Aorta (tissue), 5 donors: ENCODE measurements at regions not wholly inside any gene's neighbourhood (a gene's known extent, or its start where the extent isn't known, plus 50 kb on each side); places are given as distances from the start of the nearest gene placed in this dataset.

ENCODE experiments used
- ATAC-seq: fragments of 200-7000 bp; cut with Tn5 transposase; one replicate; pipeline ENCODE4 v1.9.1; 2022; ENCODE audit warnings: moderate library complexity; ENCODE audit not compliant: low FRiP score
- DNase-seq, 2 donors: peaks; one replicate each; pipeline ENCODE4 v3.0.0-alpha.2; 2020
- H3K27ac ChIP-seq, 2 donors: one replicate each; pipeline ENCODE4 v1.5.1; 2013; ENCODE audit warnings: low read length in 2 of 2, mild to moderate bottlenecking in 2 of 2, moderate library complexity in 2 of 2, control low read depth in 1 of 2, inconsistent platforms in 1 of 2, low read depth in 1 of 2
- H3K27me3 ChIP-seq, 2 donors: one replicate each; pipeline ENCODE4 v1.6.1; 2013; ENCODE audit warnings: control low read depth in 1 of 2, low read length in 1 of 2, mild to moderate bottlenecking in 1 of 2, moderate library complexity in 1 of 2; ENCODE audit not compliant: insufficient read depth in 2 of 2, control insufficient read depth in 1 of 2
- H3K36me3 ChIP-seq, 2 donors: one replicate each; pipeline ENCODE4 v1.6.1; 2013; ENCODE audit warnings: control low read depth in 1 of 2, low read length in 1 of 2, mild to moderate bottlenecking in 1 of 2; ENCODE audit not compliant: insufficient read depth in 2 of 2, control insufficient read depth in 1 of 2
- H3K4me1 ChIP-seq, 2 donors: one replicate each; pipeline ENCODE4 v1.6.1; 2013; ENCODE audit warnings: low read length in 2 of 2, control low read depth in 1 of 2, mild to moderate bottlenecking in 1 of 2, moderate library complexity in 1 of 2; ENCODE audit not compliant: insufficient read depth in 2 of 2, control insufficient read depth in 1 of 2
- H3K4me3 ChIP-seq, 2 donors: one replicate each; pipeline ENCODE4 v1.5.1; 2013; ENCODE audit warnings: low read length in 2 of 2, control low read depth in 1 of 2, mild to moderate bottlenecking in 1 of 2
- H3K9me3 ChIP-seq: one replicate; pipeline ENCODE4 v1.6.1; 2013; ENCODE audit warnings: mild to moderate bottlenecking, low read length; ENCODE audit not compliant: control insufficient read depth
- WGBS, 2 donors: extraction: QIAGEN DNeasy Blood & Tissue Kit; methylation state at CpG; one replicate each; pipeline ENCODE4 v1.1.7; 2013; 5-methylcytosine and 5-hydroxymethylcytosine counted together
- intact Hi-C, 2 donors: fragments of 100-400 bp; cut with DNase I; formaldehyde crosslinking; loops; one replicate each; pipeline versions ENCODE4 v1.14.2 to v1.15.0; 2022
- donor health status: healthy with polysubstance abuse.
- donor health status: Bipolar disorder and iron deficiency.
- donor health status: DM: no; HTN: no; CAD: no.
- donor health status: DM: no; HTN: no; CAD: no.
- donor health status: DM: yes; HTN: yes; CAD: no.

DNA sequence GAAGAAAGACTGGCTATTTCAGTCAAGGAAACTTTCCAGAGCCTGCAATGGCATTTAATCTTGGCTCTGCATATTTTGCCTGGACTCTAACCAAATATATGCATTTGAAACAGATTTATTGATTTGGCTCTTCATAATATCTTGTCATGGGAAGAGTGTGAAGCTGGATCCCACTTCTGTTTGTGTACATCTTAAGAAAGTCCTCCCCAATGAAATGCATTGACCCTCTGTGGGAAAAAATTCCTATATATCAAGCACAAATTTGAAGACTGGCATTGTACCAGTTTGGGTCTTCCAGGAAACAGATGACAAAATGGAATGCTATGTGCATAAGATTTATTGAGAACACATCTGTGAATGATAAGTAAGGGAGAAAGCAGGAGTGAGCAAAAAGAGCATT is 897.3 kb upstream of the TENM3 start:
- DNase-seq (no peak), ATAC-seq (no peak)
- Histone ChIP-seq H3K4me3 (no peak overlapping the region), H3K27ac (no peak overlapping the region), H3K9me3 (no peaks in the 10 kb centered on the region), H3K4me1 (no peaks in the 10 kb centered on the region), H3K27me3 (no peaks in the 10 kb centered on the region), H3K36me3 (no peaks in the 10 kb centered on the region)
- intact Hi-C loops: no loop called here

DNA sequence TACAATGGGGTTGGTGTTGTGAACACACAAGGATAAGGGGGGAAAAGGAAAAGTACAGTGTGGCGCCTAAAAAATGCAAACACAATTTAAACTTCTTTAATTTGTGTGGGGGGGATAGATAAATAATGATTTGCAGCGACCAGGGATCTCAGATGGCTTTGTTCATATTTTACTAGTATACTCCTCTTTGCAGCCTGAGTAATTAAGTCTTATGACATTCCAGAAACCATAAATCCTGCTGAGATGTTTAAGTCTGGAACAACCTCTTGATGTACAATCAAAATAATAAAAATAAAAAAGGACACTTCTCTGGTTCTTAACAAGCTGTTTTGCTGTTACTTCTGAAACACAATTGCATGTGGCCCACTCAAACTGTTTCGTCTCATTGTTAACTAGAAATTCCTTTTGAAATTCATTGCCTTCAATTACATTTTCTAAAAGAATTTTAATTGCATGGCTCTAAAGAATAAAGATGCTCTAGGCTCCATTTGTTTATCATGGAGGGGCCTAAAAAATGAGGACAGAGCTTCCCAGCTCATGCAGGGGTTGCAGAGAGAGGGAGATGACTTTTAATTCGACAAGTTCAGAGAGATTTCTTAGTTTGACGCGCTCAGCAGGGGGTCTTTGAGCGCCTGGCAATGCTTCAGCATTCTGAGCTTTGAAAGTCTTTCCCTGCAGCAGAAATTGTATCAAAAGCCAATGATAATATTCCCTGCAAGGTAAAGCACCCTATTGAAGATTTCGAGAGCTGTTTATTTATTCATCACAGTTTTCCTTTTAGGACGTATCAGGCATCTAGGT is 892.4 kb upstream of the TENM3 start:
- no peak overlapping the region for H3K27ac ChIP-seq
- intact Hi-C loops: no loop called here
- no peak overlapping the region for H3K4me3 ChIP-seq
- no peaks in the 10 kb centered on the region for H3K9me3 ChIP-seq
- ATAC-seq (no peak), DNase-seq (no peak)
- H3K27me3 ChIP-seq: no peaks in the 10 kb centered on the region
- no peaks in the 10 kb centered on the region for H3K36me3 ChIP-seq
- WGBS, 2 donors: 32 to 47% methylated on average over 9 of the region's 9 CpGs
- no peaks in the 10 kb centered on the region for H3K4me1 ChIP-seq

DNA sequence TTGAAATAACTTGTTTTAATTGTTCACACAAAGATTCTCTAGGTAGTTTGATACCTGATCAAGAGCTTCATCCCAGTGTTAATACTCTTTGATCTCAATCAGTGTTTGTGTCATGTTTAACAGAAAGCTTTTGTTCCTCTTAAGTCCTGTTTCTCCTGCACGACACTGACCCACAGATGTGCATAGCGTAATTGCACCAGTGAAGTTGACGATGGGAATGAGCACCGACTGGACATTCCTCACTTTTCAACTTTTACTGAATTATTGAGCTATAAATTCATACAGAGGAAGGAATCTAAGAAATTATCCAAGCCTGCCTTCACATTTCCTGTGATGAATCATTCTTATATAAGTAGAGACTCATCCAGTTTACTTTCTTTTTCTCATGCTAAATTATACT is 878.7 kb upstream of the TENM3 start:
- Histone ChIP-seq H3K27ac (no peak overlapping the region), H3K27me3 (no peaks in the 10 kb centered on the region), H3K9me3 (peaks cover 2% of the 10 kb centered on the region), H3K4me3 (no peak overlapping the region), H3K4me1 (no peaks in the 10 kb centered on the region), H3K36me3 (no peaks in the 10 kb centered on the region)
- ATAC-seq (no peak), DNase-seq (no peak)
- 20 to 47% methylated on average over 4 of the region's 4 CpGs for WGBS, 2 donors
- intact Hi-C loops: no loop called here

DNA sequence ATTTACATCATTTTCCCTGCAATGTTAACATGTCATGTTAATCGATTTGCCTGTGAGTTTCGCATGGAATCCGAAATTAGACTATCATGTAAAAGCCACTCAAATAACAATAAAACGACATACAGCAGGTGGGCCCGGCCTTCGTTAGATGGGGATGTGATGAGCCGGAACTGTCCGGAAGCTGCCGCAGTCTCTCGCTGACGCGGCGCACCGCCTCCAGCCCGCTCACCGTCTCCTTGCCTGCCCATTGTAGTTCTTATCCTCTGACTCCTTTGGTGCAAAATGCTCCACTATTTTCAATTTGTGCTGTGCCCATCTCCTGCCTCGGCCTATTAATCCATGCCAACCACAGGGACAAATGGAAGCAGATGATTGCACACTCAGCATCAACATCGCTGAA is 877.5 kb upstream of the TENM3 start:
- H3K27me3 ChIP-seq: no peaks in the 10 kb centered on the region
- DNase-seq: no peak
- peaks cover 2% of the 10 kb centered on the region for H3K9me3 ChIP-seq
- ATAC-seq: no peak
- WGBS, 2 donors: 96 to 97% methylated on average over 18 of the region's 18 CpGs
- no peaks in the 10 kb centered on the region for H3K4me1 ChIP-seq
- H3K36me3 ChIP-seq: no peaks in the 10 kb centered on the region
- intact Hi-C loops: no loop called here
- H3K4me3 ChIP-seq: no peak overlapping the region
- H3K27ac ChIP-seq: no peak overlapping the region

DNA sequence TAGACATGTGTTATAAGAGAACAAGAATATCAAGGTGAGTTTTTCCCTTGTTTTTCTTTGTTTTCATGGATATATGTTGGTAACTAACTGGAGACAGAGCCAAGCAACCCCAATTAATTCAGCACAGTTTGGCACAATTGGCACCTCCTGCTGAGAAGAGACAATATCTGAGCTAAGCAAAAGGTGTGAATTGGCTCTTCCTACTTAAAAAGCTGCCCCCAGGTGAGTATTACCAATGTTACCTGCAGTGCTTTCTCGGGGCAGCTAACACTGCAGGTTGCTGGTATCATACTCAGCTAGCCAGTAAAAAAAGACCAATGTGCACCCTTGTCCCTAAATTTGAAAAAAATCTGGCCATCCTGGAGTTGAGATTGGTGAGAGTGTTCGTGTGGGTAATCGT is 871.2 kb upstream of the TENM3 start:
- intact Hi-C loops: no loop called here
- Histone ChIP-seq H3K4me1 (no peaks in the 10 kb centered on the region), H3K27ac (no peak overlapping the region), H3K9me3 (no peaks in the 10 kb centered on the region), H3K4me3 (no peak overlapping the region), H3K27me3 (no peaks in the 10 kb centered on the region), H3K36me3 (no peaks in the 10 kb centered on the region)
- ATAC-seq (no peak), DNase-seq (no peak)
- 63 to 75% methylated on average over 3 of the region's 3 CpGs for WGBS, 2 donors

DNA sequence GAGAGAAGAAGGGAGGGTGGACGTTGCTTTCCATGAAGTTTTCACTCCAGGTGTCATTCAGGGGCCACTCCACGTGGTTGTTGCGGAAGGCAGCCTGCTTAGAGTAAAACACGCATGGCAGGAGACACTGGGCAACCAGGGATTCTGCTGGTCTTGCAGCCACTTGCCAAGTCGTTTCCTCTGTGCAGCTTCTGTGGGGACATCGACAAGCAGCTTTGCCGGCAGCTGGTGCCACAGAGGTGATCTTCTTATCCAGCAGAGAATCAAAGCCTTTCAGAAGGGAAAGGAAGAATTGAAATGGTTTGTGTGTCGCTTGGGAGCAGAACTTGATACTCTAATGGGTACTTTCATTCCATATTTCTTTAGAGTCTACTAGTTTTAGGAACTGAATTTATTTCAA is 867.1 kb upstream of the TENM3 start:
- 66 to 73% methylated on average over 8 of the region's 8 CpGs for WGBS, 2 donors
- ATAC-seq: no peak
- no peaks in the 10 kb centered on the region for H3K27me3 ChIP-seq

DNA sequence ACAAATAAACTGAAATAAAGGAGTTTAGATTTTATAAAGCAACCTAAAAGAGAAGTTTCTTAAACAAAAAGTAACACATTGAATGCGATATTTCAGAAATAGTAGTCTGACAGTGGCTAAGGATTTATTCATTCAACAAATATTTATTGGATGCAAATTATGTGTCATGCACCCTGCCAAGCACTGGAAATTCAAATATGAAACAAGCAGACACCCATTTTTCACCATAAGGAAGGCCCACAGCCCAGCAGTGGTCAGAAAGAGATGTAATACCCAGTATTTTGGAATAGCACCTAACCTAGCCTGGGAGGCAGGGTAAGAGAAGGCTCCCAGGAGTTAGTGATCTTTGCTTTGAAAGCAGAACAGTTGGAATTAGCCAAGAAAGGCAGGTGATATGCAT is 855.1 kb upstream of the TENM3 start:
- DNase-seq (no peak), ATAC-seq (no peak)
- 80 to 88% methylated on average over 1 of the region's 1 CpG for WGBS, 2 donors
- intact Hi-C loops: no loop called here
- Histone ChIP-seq H3K4me1 (no peaks in the 10 kb centered on the region), H3K4me3 (no peak overlapping the region), H3K36me3 (no peaks in the 10 kb centered on the region), H3K9me3 (no peaks in the 10 kb centered on the region), H3K27me3 (no peaks in the 10 kb centered on the region), H3K27ac (no peak overlapping the region)

More for the DNA sequence above, 867.1 kb upstream of the TENM3 start:
- no peaks in the 10 kb centered on the region for H3K36me3 ChIP-seq
- no peak for DNase-seq
- intact Hi-C loops: no loop called here
- H3K9me3 ChIP-seq: peaks cover under 1% of the 10 kb centered on the region
- no peak overlapping the region for H3K4me3 ChIP-seq
- no peak overlapping the region for H3K27ac ChIP-seq
- no peaks in the 10 kb centered on the region for H3K4me1 ChIP-seq

DNA sequence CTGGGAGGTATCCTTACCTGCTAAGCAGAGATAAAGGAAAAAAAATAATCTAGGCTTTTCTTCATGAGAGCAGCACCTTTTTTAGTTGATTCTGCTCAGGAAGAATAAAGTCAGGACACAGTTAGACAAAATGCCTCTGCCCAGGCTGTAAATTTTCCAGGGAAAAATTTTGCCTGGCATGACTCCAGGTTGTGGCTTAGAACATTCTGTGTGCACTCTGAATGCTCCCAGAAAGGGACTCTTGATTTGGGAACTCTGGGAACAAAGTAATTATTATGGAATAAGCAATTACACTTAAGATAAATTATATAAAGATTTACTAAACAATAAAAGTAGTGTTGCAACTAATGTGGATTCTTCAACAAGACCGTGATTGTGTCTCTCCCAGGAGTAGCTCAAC is 826.2 kb upstream of the TENM3 start:
- Histone ChIP-seq H3K36me3 (no peaks in the 10 kb centered on the region), H3K4me3 (no peak overlapping the region), H3K4me1 (no peaks in the 10 kb centered on the region), H3K27ac (no peak overlapping the region), H3K9me3 (no peaks in the 10 kb centered on the region), H3K27me3 (no peaks in the 10 kb centered on the region)
- WGBS, 2 donors: 61 to 66% methylated on average over 1 of the region's 1 CpG
- intact Hi-C loops: no loop called here
- ATAC-seq: no peak
- no peak for DNase-seq

DNA sequence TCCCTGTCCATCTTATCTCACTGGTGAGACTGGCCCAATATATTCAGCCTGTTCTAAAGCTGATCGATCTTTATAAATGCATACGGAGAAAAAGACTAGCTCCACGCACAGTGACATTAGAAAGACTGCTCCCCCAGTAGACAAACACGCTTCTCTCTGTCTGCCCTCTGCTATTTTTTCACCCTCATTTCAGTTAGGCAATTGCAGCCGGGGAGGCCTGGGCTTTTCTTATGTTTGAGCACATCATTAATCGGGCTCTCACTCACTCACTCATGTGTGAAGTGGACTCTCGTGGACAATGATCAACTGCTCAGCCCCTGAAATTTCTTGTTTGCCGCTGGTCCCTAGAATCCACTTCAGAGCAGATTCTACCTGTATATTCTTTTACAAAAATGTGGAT is 824.7 kb upstream of the TENM3 start:
- Histone ChIP-seq H3K36me3 (no peaks in the 10 kb centered on the region), H3K4me3 (no peak overlapping the region), H3K27me3 (no peaks in the 10 kb centered on the region), H3K9me3 (no peaks in the 10 kb centered on the region), H3K4me1 (no peaks in the 10 kb centered on the region), H3K27ac (no peak overlapping the region)
- no peak for DNase-seq
- 52 to 64% methylated on average over 8 of the region's 8 CpGs for WGBS, 2 donors
- intact Hi-C loops: no loop called here
- ATAC-seq: no peak
